Naive B cell (primary cell): ENCODE measurements at regions not wholly inside any gene's neighbourhood (a gene's known extent, or its start where the extent isn't known, plus 50 kb on each side); places are given as distances from the start of the nearest gene placed in this dataset.
"Not testable (repeated sequence)": the region's sequence is repeated elsewhere in the genome, so short reads cannot be mapped to it uniquely, and the experiment has no call there.

Experiments used
- ATAC-seq, 2 donors: fragments of 150-1000 bp; cut with Tn5 transposase; 2 replicates each; pipeline ENCODE4 v1.10.0; 2021; ENCODE audit warnings: low read depth in 2 of 2, mild to moderate bottlenecking in 2 of 2, moderate library complexity in 2 of 2
- DNase-seq: peaks from one replicate; pipeline ENCODE4 v3.0.0; 2022
- H3K27ac Mint-ChIP-seq, 6 donors: one replicate each; pipeline ENCODE4 v1.8.0; 2020 to 2022; ENCODE audit warnings: mild to moderate bottlenecking in 6 of 6, mixed read lengths in 6 of 6, moderate library complexity in 5 of 6, inconsistent platforms in 2 of 6
- H3K27me3 Mint-ChIP-seq, 3 donors: one replicate each; pipeline ENCODE4 v1.8.0; 2021 to 2022; ENCODE audit warnings: mixed read lengths in 3 of 3, mild to moderate bottlenecking in 1 of 3
- H3K36me3 Mint-ChIP-seq, 2 donors: one replicate each; pipeline ENCODE4 v1.8.0; 2020 to 2022; ENCODE audit warnings: mixed read lengths in 2 of 2, inconsistent platforms in 1 of 2, mild to moderate bottlenecking in 1 of 2
- H3K4me1 Mint-ChIP-seq, 3 donors: one replicate each; pipeline ENCODE4 v1.8.0; 2020 to 2022; ENCODE audit warnings: mixed read lengths in 3 of 3, inconsistent platforms in 1 of 3, mild to moderate bottlenecking in 1 of 3, moderate library complexity in 1 of 3
- H3K4me3 Mint-ChIP-seq, 8 donors: one replicate each; pipeline ENCODE4 v1.8.0; 2020 to 2022; ENCODE audit warnings: mild to moderate bottlenecking in 8 of 8, mixed read lengths in 8 of 8, moderate library complexity in 8 of 8, inconsistent platforms in 2 of 8
- H3K9me3 Mint-ChIP-seq, 7 donors: one replicate each; pipeline ENCODE4 v1.8.0; 2020 to 2022; ENCODE audit warnings: mixed read lengths in 7 of 7, mild to moderate bottlenecking in 5 of 7, inconsistent platforms in 2 of 7, moderate library complexity in 1 of 7

DNA sequence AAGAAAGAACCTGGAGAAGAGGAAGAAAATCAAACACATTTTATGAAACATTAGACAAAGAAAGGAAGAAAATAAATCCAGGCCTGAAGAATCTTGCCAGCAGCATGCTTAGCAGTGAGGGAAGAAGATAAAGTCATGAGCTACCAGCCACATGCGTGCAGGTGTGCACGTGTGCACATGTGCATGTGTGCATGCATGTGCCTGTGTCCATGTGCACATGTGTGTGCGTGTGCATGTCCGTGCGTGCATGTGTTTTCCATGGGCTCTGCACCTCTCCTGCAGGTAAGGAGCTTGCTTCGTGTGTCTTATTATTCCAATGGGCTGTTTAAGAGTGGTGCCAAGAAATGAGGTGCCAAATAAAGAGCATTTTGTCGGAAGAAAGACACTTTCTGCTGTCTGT, 322.2 kb downstream of the FGFR2 start:
- H3K27ac Mint-ChIP-seq, result no peak overlapping the region
- DNase-seq (no peak), ATAC-seq (no peak)
- H3K9me3 Mint-ChIP-seq, result peaks cover 0 to 16% (median 4%) of the 10 kb centered on the region in 7 donors
- no peaks in the 10 kb centered on the region for H3K36me3 Mint-ChIP-seq
- H3K27me3 Mint-ChIP-seq, result peaks cover 0 to 3% (median 0%) of the 10 kb centered on the region in 3 donors
- no peaks in the 10 kb centered on the region for H3K4me1 Mint-ChIP-seq
- no peak overlapping the region for H3K4me3 Mint-ChIP-seq

- H3K9me3 Mint-ChIP-seq, result peaks cover 0 to 18% (median 4%) of the 10 kb centered on the region in 7 donors
- ATAC-seq, result no peak
- H3K4me3 Mint-ChIP-seq, result no peak overlapping the region
- no peak overlapping the region for H3K27ac Mint-ChIP-seq
- H3K27me3 Mint-ChIP-seq, result peaks cover 0 to 3% (median 0%) of the 10 kb centered on the region in 3 donors
- DNase-seq, result no peak
- H3K4me1 Mint-ChIP-seq, result no peaks in the 10 kb centered on the region
- no peaks in the 10 kb centered on the region for H3K36me3 Mint-ChIP-seq
These were observed 321.4 kb downstream of the FGFR2 start for GRCh38 chr10:121276822-121277221.

GRCh38 chr10:121278386-121278785, 319.9 kb downstream of the FGFR2 start:
- H3K36me3 Mint-ChIP-seq, ATAC-seq: not testable (repeated sequence)
- H3K9me3 Mint-ChIP-seq, result peaks cover 0 to 18% (median 4%) of the 10 kb centered on the region in 7 donors

GRCh38 chr10:121281576-121281975, 316.7 kb downstream of the FGFR2 start:
- H3K27me3 Mint-ChIP-seq, result peaks cover 0 to 3% (median 0%) of the 10 kb centered on the region in 3 donors
- no peak overlapping the region for H3K4me3 Mint-ChIP-seq

More at GRCh38 chr10:121278386-121278785, 319.9 kb downstream of the FGFR2 start:
- H3K27ac Mint-ChIP-seq, DNase-seq, H3K27me3 Mint-ChIP-seq, H3K4me1 Mint-ChIP-seq, H3K4me3 Mint-ChIP-seq: not testable (repeated sequence)

GRCh38 chr10:121282264-121282663, 316.0 kb downstream of the FGFR2 start:
- Mint-ChIP-seq H3K4me3 (no peak overlapping the region), H3K27me3 (peaks cover 0 to 3% (median 0%) of the 10 kb centered on the region in 3 donors)

More at GRCh38 chr10:121281576-121281975, 316.7 kb downstream of the FGFR2 start:
- H3K27ac Mint-ChIP-seq, result no peak overlapping the region
- ATAC-seq, result no peak
- no peaks in the 10 kb centered on the region for H3K4me1 Mint-ChIP-seq
- no peak for DNase-seq
- no peaks in the 10 kb centered on the region for H3K36me3 Mint-ChIP-seq
- peaks cover 0 to 15% (median 4%) of the 10 kb centered on the region in 7 donors for H3K9me3 Mint-ChIP-seq

GRCh38 chr10:121282797-121283515, 315.3 kb downstream of the FGFR2 start:
- Mint-ChIP-seq H3K4me1 (no peaks in the 10 kb centered on the region), H3K27ac (no peak overlapping the region), H3K27me3 (peaks cover 0 to 3% (median 0%) of the 10 kb centered on the region in 3 donors), H3K9me3 (peaks cover 0 to 13% (median 5%) of the 10 kb centered on the region in 7 donors), H3K4me3 (no peak overlapping the region), H3K36me3 (no peaks in the 10 kb centered on the region)
- no peak for ATAC-seq
- no peak for DNase-seq

More at GRCh38 chr10:121282264-121282663, 316.0 kb downstream of the FGFR2 start:
- no peak for ATAC-seq
- Mint-ChIP-seq H3K9me3 (peaks cover 0 to 15% (median 4%) of the 10 kb centered on the region in 7 donors), H3K4me1 (no peaks in the 10 kb centered on the region), H3K27ac (no peak overlapping the region), H3K36me3 (no peaks in the 10 kb centered on the region)
- DNase-seq, result no peak

- Mint-ChIP-seq H3K27me3 (no peaks in the 10 kb centered on the region), H3K27ac (no peak overlapping the region), H3K4me3 (no peak overlapping the region), H3K9me3 (peaks cover 0 to 8% (median 0%) of the 10 kb centered on the region in 7 donors), H3K36me3 (no peaks in the 10 kb centered on the region), H3K4me1 (no peaks in the 10 kb centered on the region)
- ATAC-seq (no peak), DNase-seq (no peak)
These were observed 313.3 kb downstream of the FGFR2 start for GRCh38 chr10:121284936-121285335.

GRCh38 chr10:121285406-121286196, 312.6 kb downstream of the FGFR2 start:
- Mint-ChIP-seq H3K4me1 (no peaks in the 10 kb centered on the region), H3K27me3 (no peaks in the 10 kb centered on the region), H3K9me3 (peaks cover 0 to 8% (median 0%) of the 10 kb centered on the region in 7 donors), H3K4me3 (no peak overlapping the region), H3K36me3 (no peaks in the 10 kb centered on the region), H3K27ac (no peak overlapping the region)
- no peak for DNase-seq
- no peak for ATAC-seq

- Mint-ChIP-seq H3K27ac (no peak overlapping the region), H3K9me3 (peaks cover 0 to 13% (median 0%) of the 10 kb centered on the region in 7 donors), H3K27me3 (peaks cover 0 to 13% (median 4%) of the 10 kb centered on the region in 3 donors), H3K4me3 (no peak overlapping the region), H3K36me3 (no peaks in the 10 kb centered on the region), H3K4me1 (no peaks in the 10 kb centered on the region)
- no peak for DNase-seq
- no peak for ATAC-seq
These were observed 310.2 kb downstream of the FGFR2 start for GRCh38 chr10:121288011-121288410.

GRCh38 chr10:121288864-121289661, 309.2 kb downstream of the FGFR2 start:
- H3K4me1 Mint-ChIP-seq, result no peaks in the 10 kb centered on the region
- no peak overlapping the region for H3K27ac Mint-ChIP-seq
- H3K27me3 Mint-ChIP-seq, result peaks cover 0 to 20% (median 4%) of the 10 kb centered on the region in 3 donors
- no peaks in the 10 kb centered on the region for H3K36me3 Mint-ChIP-seq
- H3K9me3 Mint-ChIP-seq, result peaks cover 0 to 13% (median 0%) of the 10 kb centered on the region in 7 donors
- DNase-seq, result no peak
- ATAC-seq, result no peak
- H3K4me3 Mint-ChIP-seq, result no peak overlapping the region

- DNase-seq (no peak), ATAC-seq (no peak)
- H3K4me1 Mint-ChIP-seq, result no peaks in the 10 kb centered on the region
- peaks cover 0 to 13% (median 0%) of the 10 kb centered on the region in 7 donors for H3K9me3 Mint-ChIP-seq
- no peak overlapping the region for H3K27ac Mint-ChIP-seq
- H3K27me3 Mint-ChIP-seq, result peaks cover 0 to 20% (median 4%) of the 10 kb centered on the region in 3 donors
- H3K36me3 Mint-ChIP-seq, result no peaks in the 10 kb centered on the region
- no peak overlapping the region for H3K4me3 Mint-ChIP-seq
These were observed 308.4 kb downstream of the FGFR2 start for GRCh38 chr10:121289800-121290199.

- H3K9me3 Mint-ChIP-seq, result peaks cover 0 to 9% (median 0%) of the 10 kb centered on the region in 7 donors
- DNase-seq (no peak), ATAC-seq (no peak)
- no peaks in the 10 kb centered on the region for H3K4me1 Mint-ChIP-seq
- peaks cover 0 to 20% (median 4%) of the 10 kb centered on the region in 3 donors for H3K27me3 Mint-ChIP-seq
- no peaks in the 10 kb centered on the region for H3K36me3 Mint-ChIP-seq
- H3K4me3 Mint-ChIP-seq, result no peak overlapping the region
- H3K27ac Mint-ChIP-seq, result no peak overlapping the region
These were observed 307.6 kb downstream of the FGFR2 start for GRCh38 chr10:121290674-121291073.

DNA sequence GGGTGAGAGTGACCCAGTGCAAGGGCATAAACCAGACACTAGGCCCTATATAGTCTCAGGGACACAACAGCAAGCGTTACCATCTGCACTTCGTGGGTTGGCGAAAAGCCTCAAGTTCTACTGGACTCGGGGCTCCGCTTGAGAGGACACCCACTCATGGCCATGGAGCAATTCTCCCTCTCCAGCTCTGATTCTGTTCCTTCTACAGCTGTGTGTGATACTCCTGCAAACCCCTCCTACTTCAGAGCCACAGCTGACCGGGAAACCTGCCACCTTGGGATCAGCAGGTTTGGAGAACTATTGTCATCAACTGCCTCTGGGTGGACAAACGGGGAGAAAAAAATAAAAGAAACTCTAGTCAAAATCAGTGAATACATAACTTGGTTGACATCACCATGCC, 306.9 kb downstream of the FGFR2 start:
- H3K36me3 Mint-ChIP-seq, result no peaks in the 10 kb centered on the region
- no peak for ATAC-seq
- no peaks in the 10 kb centered on the region for H3K4me1 Mint-ChIP-seq

More for the DNA sequence above, 306.9 kb downstream of the FGFR2 start:
- DNase-seq, result no peak
- peaks cover 0 to 20% (median 4%) of the 10 kb centered on the region in 3 donors for H3K27me3 Mint-ChIP-seq
- no peak overlapping the region for H3K4me3 Mint-ChIP-seq
- H3K27ac Mint-ChIP-seq, result no peak overlapping the region
- peaks cover 0 to 9% (median 0%) of the 10 kb centered on the region in 7 donors for H3K9me3 Mint-ChIP-seq
